Caki2 (cell line): ENCODE measurements at regions not wholly inside any gene's neighbourhood (a gene's known extent, or its start where the extent isn't known, plus 50 kb on each side); places are given as distances from the start of the nearest gene placed in this dataset.
A peak's percentile ranks its signal among the peaks of the same experiment; 100 is the strongest.
"Not testable (repeated sequence)": the region's sequence is repeated elsewhere in the genome, so short reads cannot be mapped to it uniquely, and the experiment has no call there.

Source experiments
- DNase-seq: peaks from one replicate; pipeline ENCODE4 v3.0.0-alpha.2; 2015; ENCODE audit warnings: low read depth
- in situ Hi-C: cut with HindIII; loops from 2 replicates; pipeline ENCODE4 v1.10.0; 2016; ENCODE audit warnings: low sequenced_read_pairs, low pct_unique_long_range_greater_than_20kb, mixed read lengths

DNA sequence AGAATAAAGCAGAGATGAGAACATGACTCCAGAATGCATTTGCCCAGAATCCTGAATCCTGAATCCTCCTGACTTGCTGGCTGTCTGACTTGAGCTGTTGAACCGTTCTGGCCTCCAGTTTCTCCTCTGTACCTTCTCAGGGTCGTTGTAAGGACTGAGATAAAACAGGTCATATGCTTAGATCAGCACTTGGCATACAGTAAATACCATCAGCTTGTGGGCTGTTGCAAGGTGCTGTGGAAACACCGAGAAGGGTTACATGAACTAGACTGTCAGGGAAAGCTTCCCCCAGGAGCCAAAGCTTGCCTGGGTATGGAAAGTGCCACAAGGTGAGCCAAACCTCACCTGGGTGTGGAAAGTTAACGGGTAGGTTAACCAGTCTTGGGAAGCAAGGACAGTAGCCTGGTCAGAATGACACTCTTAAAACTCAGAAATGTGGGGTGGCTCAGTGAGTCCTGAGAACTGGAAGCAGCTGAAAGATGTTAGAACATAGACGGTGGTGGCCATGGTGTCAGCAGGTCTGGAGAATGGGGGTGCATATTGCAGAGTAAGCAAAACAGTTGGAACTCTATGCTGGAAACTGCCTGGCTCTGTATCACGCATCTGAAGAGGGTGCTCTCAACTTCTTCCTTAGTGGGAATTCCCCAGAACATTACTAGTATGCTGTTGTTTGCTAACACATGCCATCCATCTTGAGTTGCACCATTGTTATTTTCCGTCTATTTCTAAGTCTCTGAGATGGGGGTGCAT lies 105.3 kb upstream of the DYRK2 start:
- in situ Hi-C loops, result no loop called here
- DNase-seq, result no peak

DNA sequence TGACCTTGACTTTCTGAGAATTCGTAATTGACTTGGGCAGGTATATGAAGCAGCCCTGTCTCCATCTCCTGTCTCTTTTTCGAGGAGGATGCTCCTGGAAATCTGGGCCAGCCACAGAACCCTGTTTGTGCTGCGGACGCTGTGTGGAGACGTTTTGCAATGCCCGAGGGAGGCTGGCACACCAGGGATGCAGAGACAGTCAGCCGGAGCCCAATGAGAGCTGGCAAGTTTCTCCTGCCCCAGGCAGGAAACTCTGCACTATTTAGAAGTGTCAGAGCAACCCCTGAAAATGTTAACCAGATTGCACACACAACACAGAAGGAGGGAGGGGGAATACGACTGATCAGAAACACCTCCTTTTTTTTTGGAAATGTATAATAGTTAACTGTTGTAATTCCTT lies 103.2 kb upstream of the DYRK2 start:
- DNase-seq, result no peak
- in situ Hi-C loops, result no loop called here

DNA sequence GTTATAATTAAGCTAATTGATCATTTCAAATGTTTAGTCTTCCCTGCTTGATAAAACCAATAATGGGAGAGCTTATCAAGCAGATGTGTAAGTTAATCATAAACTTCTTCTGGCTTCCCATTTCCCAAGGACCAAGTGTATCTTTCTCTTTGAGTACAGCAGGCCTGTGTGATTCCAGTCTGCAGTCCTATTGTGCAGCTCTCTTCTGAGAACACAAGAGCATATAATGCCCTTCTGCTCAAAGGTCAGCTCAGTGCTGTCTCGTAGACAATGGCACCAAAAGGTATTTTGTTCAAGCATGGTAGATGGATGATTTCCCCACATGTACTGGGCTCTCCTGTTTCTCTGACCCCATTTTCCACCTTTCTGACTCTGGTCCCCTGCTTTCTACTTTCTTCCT lies 101.8 kb upstream of the DYRK2 start:
- DNase-seq, result no peak
- in situ Hi-C loops, result no loop called here

DNA sequence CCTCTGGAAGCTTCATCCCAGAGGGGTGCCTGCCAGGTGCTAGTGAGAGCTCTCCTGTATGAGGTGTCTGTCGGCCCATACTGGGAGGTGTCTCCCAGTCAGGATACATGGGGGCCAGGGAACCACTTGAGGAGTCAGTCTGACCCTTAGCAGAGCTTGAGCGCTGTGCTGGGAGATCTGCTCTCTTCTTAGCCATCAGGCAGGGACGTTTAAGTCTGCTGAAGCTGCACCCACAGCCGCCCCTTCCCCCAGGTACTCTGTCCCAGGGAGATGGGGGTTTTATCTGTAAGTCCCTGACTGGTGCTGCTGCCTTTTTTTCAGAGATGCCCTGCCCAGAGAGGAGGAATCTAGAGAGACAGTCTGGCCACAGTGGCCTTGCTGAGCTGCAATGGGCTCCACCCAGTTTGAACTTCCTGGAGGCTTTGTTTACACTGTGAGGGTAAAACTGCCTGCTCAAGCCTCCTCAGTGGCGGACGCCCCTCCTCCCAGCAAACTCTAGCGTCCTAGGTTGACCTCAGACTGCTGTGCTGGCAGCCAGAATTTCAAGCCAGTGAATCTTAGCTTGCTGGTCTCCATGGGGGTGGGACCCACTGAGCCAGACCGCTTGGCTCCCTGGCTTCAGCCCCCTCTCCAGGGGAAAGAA lies 93.3 kb upstream of the DYRK2 start:
- DNase-seq, result peak; percentile 14
- in situ Hi-C loops, result not testable (repeated sequence)

DNA sequence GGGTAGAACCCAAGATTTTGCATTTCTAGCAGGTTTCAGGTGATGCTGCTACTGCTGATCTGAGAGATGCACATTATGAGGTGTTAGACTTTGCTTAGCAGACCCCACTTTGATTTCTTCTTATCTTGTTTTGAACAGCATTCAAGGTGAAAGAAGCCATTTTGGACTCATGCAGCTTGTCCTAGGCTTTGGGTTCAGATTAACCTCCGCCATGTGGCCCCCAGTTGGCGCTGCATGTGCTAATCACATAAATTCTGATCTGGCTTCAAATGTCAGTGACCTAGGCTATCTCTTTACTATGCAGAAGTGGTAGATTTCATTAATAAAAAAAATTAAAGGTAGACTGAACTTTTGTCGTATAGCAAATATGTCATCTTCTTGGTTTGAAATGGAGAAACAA lies 89.8 kb upstream of the DYRK2 start:
- in situ Hi-C loops, result no loop called here
- no peak for DNase-seq

DNA sequence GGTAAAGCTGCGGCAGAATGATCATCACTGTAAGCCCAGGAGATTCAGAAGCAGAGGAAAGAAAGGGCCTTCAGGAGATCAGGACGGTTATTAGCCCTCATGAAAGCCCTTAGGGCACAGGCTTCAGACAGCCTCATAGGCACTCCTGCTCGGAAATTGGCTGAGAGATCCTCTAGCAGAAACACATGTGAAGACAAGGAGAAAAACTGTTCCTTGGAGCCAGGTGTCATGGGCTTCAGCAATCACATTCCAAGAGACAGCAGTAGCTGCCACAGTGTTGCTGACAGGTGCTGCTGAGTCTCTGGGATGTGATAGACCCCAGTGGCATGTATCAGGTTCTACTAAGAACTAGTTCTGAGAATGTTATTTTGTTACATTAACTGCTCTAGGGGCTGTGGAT lies 88.8 kb upstream of the DYRK2 start:
- in situ Hi-C loops, result no loop called here
- no peak for DNase-seq

DNA sequence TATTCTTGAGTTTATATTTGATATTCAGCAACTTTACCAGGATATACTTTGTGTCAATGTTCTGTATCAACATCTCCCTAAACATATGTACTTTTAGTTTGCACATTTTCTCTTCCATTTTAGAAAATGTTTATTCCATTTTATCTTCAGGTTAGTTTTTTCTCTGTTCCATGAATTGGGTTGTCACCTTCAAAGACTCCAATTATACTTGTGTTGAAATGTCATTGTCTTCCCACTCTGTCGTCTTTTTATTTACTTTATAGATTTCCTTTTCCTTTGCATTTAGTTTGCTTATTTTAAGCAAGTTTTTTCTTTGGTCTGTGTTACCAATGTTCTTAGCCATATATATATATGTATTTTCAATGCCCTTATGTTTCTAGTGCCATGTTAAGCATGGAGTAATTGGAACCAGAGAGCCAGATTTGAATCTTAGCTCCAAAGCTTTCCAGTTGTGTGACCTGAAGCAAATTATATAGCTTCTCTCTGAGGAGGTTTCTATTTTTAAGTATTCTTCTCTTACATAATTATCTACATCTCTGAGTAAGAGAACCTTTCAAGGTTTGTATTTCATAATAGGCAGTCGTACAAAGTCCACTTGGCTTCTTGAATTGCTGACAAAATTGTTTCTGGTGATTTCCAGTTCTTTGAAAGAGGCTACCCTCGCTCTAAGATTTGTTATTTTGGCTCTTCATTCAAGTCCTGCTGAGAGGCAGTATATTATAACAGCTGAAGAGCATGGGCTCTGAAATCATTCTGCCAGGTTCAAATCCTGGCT lies 85.8 kb upstream of the DYRK2 start:
- DNase-seq, result no peak

DNA sequence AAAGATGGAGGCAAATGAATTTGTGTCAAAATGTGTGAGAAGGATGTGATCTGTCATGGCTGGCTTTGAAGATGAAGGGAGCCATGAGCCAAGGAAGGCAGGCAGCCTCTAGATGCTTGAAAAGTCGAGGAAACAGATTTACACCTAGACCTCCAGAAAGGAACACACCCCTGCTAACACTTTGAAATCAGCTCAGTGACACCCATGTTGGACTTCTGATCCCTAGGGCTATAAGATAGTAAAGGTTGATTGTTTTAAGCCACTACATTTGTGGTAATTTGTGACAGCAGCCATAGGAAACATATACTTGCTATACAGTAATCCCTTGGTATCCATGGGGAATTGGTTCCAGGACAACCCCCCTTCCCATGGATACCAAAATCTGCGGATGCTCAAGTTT lies 80.5 kb upstream of the DYRK2 start:
- in situ Hi-C loops, result no loop called here
- DNase-seq, result no peak

More for the DNA sequence above, 85.8 kb upstream of the DYRK2 start:
- in situ Hi-C loops, result no loop called here

DNA sequence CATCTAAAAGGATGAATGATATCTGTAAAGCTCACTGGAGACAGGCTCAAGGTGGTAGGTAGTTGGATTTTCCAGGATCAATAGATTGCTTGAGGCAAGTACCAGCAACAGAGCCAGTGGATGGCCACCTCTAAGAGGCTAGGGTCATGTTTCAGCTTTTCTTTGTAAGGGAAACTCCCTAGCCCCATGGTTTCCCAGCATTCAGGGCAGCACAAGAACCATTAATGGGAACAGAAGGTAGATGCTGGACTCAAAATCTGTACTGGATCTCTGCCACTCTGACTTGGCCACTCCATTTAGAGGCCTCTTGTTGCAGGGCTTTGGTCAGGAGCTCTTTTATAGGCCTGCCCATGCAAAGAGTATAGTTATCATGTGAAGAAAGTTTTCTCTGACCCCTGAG lies 76.1 kb upstream of the DYRK2 start:
- DNase-seq, result no peak
- in situ Hi-C loops, result no loop called here

DNA sequence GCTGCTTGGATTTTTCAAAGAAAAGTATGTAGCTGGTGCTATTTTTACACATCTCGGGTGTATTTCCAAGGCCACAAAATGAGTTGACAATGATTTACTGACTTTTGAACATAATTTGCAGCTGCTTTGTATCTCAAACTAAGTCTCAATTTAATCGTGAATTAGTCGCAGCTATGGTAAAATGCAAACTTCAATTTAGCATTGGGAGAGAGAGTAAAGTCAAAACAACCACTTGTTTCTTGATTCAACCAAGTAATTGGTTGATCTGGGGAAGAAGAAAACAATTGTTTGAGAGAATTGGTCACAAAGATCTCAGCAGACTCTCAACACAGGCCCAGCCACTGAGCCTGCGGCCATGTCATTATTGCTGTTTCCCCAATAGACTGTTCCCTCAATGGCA lies 75.0 kb upstream of the DYRK2 start:
- in situ Hi-C loops, result no loop called here
- DNase-seq, result no peak

DNA sequence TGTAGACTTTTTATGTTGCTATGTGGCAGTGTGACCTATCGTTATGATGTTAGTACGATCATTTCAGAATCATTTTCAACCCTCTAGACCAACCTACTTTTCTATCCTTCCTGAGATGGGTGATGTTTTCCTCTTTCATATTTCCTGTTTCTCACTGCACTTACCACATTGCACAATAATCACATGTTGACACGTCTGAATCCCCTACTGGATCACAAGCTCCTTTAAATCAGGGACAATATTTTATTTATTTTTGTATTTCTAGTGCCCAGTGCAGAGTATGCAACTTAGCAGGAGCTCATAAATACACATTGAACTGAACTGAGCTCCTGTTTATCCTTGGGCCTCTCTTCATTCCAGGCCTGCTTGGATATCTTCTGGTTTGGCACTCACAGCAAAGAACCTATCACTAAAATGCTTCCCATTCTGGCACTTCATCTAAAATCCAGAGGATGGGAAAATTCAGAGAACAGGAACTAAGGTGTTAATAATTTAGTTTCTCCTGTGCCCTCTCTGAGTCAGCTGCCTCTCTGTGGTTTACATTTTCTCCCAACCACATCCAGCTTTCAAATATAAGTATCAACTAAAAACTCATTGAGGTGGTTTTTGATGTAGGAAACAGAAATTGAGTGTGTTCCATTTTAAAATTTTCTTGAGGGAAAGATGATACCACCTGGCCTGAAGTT lies 69.4 kb upstream of the DYRK2 start:
- in situ Hi-C loops, result no loop called here
- no peak for DNase-seq

DNA sequence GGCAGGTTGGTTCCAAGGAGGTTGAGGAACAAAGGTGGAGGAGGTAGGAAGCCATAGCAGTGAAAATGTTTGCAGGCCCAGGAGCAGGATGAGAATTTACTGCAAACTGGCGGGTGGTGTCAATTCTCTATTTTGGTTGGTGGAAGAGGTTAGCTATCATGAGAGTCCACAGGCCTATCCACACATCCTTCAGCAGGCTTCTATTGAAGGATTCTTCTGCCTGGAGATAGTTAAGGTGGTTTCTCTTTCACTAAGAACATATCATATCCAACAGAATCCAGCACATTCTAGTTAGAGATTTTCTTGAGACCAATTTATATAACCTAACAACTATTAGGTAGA lies 68.9 kb upstream of the DYRK2 start:
- DNase-seq, result no peak
- in situ Hi-C loops, result no loop called here

DNA sequence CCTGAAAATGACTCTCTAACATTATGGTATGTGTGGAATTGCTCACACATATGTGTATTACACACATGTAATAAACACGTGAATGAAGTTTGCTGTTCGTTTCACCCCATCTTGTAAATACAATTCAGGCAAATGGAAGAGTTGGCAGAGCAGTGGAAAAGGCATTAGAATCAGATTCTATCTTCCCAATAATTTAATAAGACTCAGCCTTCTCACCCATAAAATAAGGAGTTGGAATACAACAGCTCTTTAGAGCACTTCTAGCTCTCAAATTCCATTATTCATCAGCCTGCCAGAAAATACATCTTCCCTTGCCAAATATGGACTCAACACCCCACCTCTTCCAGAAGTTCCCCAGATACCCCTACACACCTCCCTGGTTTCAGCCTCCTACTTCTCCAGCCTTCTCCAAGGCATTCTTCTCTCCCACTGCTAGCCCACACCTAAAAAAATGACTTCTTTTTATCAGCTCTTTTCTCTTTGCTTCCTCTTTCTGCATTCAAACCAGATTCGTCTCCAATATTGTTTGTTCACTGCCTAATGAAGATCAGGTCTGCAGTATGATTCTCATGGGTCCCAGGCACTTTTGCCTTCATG lies 66.2 kb upstream of the DYRK2 start:
- no peak for DNase-seq
- in situ Hi-C loops, result no loop called here

DNA sequence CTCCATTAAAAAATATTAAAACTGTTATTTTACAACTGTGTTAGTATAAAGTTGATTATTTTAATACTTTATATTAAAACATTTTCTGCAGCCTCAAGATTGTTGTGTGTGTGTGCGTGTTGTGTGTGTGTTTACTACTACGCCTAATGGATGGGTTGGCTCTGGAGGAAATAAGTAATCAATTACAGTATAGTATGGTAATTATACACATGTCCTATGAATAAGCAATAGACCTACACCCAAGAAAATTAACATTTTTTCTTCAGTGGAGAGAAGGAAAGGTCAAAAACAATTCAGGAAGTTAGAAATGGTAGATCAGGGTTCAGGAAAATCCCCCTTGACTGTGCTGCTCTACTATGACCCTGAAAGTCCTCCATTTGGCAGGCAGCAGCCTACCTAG lies 65.7 kb upstream of the DYRK2 start:
- in situ Hi-C loops, result no loop called here
- no peak for DNase-seq

DNA sequence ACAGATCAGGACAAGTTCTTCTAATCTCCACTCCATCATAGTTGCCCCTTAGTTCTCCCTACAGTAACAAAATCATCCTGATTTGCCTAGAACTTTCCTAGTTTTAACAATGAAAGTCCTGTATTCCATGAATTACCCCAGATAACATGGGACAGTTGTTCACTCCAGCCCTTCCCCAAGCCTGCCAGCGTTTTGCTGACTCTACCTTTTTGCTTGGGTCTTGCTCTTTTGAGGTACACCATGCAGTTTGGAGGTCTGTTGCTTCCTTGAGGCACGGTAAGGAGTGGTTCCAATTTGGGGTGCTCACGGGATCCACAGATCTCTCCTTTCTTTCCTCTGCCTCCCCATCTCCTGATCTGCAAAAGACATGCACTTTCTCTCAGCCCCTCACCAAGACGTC lies 61.6 kb upstream of the DYRK2 start:
- DNase-seq, result no peak
- in situ Hi-C loops, result no loop called here

DNA sequence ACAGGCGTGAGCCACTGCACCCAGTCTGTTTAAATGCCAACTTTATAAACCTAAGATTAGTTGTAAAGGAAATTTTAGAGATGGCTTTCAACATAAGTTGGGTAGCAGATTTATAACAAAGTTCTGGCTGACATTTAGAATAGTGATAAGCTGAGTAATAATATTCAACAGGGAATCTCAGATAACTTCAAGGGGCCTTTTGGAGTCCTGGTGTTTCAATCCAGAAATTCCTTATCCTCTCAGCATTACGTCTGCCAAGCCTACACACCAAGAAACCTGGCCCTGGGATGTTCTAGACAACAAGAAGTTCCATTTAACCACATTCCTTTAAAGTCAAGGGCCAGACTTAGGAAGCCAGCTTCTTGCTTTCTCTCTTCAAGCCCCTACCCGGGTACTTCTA lies 59.5 kb upstream of the DYRK2 start:
- in situ Hi-C loops, result no loop called here
- no peak for DNase-seq

DNA sequence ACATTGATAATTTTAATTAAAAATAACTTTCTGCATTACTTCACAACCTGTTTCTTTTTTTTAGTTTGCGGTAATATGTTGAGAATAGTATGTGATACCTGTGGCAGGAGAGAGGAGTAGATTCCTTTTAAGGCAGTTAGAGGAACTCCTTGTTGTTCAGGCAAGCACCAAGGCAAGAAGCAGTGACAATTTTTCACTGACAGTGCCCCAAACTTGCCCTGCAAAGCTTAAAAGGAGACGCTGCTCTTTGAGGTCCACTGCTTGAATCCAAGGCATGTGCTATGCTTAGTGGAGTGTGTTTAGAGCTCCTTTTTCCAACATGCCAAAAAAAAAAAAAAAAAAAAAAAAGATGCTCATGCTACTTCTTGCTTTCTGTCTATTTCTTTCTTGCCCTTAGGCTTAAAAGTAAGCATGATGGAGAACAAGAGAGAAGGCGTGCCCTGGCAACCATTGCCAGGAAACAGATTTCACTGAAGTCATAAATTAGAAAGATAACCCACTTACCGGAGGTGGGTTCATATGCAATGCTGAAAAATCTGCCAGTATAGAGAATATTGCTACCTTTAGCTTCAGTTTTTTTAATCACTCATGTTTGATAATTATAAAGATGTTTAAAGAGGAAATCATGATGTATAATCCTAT lies 58.3 kb upstream of the DYRK2 start:
- in situ Hi-C loops, result no loop called here
- no peak for DNase-seq

DNA sequence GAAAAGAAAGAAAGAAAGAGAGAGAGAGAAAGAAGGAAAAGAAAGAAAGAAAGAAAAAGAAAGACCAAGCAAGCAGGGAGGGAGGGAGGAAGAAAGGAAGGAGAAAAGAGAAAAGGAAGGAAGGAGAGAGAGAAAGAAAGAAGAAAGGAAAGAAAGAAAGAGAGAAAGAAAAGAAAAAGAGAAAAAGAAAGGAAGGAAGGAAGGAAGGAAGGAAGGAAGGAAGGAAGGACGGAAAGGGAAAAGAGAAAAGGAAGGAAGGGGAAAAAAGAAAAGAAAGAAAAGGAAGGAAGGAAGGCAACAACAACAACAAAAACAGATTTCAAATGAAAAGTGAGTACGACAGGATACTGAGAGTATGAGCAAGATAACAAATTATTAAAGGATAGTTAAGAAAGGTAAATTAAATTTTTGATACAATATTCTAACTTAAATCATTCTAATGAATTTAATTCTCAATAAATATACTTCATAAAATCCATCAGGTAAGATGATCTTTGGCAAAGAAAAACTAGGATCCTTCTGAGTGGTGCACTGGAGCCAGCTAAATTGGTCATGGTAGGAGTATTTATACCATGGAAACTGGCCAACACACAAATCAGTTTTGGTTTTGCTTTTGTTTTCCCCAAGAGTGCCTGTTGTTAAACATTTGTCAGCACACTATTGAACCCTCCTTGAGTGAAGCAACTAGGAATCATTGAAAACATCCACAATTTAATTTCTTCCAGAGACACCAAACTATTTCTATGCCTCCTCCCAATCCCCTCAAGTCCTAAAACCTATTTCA lies 56.1 kb upstream of the DYRK2 start:
- in situ Hi-C loops, result no loop called here
- DNase-seq, result peak; percentile 48
